Lung (tissue), 11 donors: ENCODE measurements at regions not wholly inside any gene's neighbourhood (a gene's known extent, or its start where the extent isn't known, plus 50 kb on each side); places are given as distances from the start of the nearest gene placed in this dataset.

ENCODE experiments used
- ATAC-seq: fragments of 200-7000 bp; cut with Tn5 transposase; one replicate; pipeline ENCODE4 v1.9.1; 2020; ENCODE audit warnings: moderate number of reproducible peaks; ENCODE audit not compliant: insufficient read depth, low FRiP score
- DNase-seq, 3 donors: peaks; one replicate each; pipeline ENCODE4 v3.0.0-alpha.2; 2013 to 2017
- H3K27ac ChIP-seq, 2 donors: one replicate each; pipeline ENCODE4 v1.5.1; 2013; ENCODE audit warnings: mild to moderate bottlenecking in 2 of 2, moderate library complexity in 2 of 2, control low read depth in 1 of 2, inconsistent platforms in 1 of 2, low read depth in 1 of 2, low read length in 1 of 2
- H3K27me3 ChIP-seq, 3 donors: one replicate each; pipeline ENCODE4 v1.5.1; 2013; ENCODE audit warnings: low read length in 2 of 3; ENCODE audit not compliant: control insufficient read depth in 3 of 3, insufficient read depth in 3 of 3
- H3K36me3 ChIP-seq, 4 donors: one replicate each; pipeline ENCODE4 v1.5.1; 2013; ENCODE audit warnings: low read length in 4 of 4, mild to moderate bottlenecking in 1 of 4, moderate library complexity in 1 of 4; ENCODE audit not compliant: control insufficient read depth in 4 of 4, insufficient read depth in 4 of 4
- H3K4me1 ChIP-seq, 5 donors: one replicate each; pipeline ENCODE4 v1.5.1; 2013; ENCODE audit warnings: low read length in 5 of 5, mild to moderate bottlenecking in 2 of 5, moderate library complexity in 1 of 5; ENCODE audit not compliant: control insufficient read depth in 5 of 5, insufficient read depth in 5 of 5
- H3K4me3 ChIP-seq: one replicate; pipeline ENCODE4 v1.5.1; 2013; ENCODE audit warnings: mild to moderate bottlenecking, control low read depth, moderate library complexity
- H3K9ac ChIP-seq, 2 donors: one replicate each; pipeline ENCODE4 v1.5.1; 2013; ENCODE audit warnings: low read length in 2 of 2, control low read depth in 1 of 2; ENCODE audit not compliant: insufficient read depth in 1 of 2
- H3K9me3 ChIP-seq, 4 donors: one replicate each; pipeline ENCODE4 v1.5.1; 2013; ENCODE audit warnings: low read length in 3 of 4, mild to moderate bottlenecking in 1 of 4, moderate library complexity in 1 of 4; ENCODE audit not compliant: control insufficient read depth in 4 of 4, insufficient read depth in 3 of 4
- CTCF ChIP-seq: IDR thresholded peaks from 2 replicates; pipeline ENCODE4 v1.5.1; 2012; ENCODE audit warnings: mild to moderate bottlenecking; ENCODE audit errors: control extremely low read depth, extremely low read depth
- WGBS, 2 donors: extraction: QIAGEN DNeasy Blood & Tissue Kit; methylation state at CpG; one replicate each; pipeline ENCODE4 v1.1.7; 2013; 5-methylcytosine and 5-hydroxymethylcytosine counted together
- donor health status: control.
- donor health status: control.
- donor health status: Bipolar disorder and iron deficiency.
- donor health status: healthy.
- donor health status: DM: yes; HTN: yes; CAD: no.

- Histone ChIP-seq H3K27ac (no peak overlapping the region), H3K4me3 (no peak overlapping the region), H3K27me3 (no peaks in the 10 kb centered on the region), H3K9ac (no peak overlapping the region), H3K4me1 (no peaks in the 10 kb centered on the region), H3K36me3 (no peaks in the 10 kb centered on the region), H3K9me3 (peaks cover 0 to 8% (median 2%) of the 10 kb centered on the region in 4 donors)
- WGBS, 2 donors, result 74 to 76% methylated on average over 1 of the region's 1 CpG
- no peak for DNase-seq
- TF ChIP-seq CTCF, result no peak
- no peak for ATAC-seq
Observed at GRCh38 chr3:110968076-110968475, 103.5 kb upstream of the NECTIN3 start.

- Histone ChIP-seq H3K9ac (no peak overlapping the region), H3K27ac (no peak overlapping the region), H3K36me3 (no peaks in the 10 kb centered on the region), H3K27me3 (no peaks in the 10 kb centered on the region), H3K4me3 (no peak overlapping the region), H3K4me1 (no peaks in the 10 kb centered on the region), H3K9me3 (peaks cover 0 to 8% (median 1%) of the 10 kb centered on the region in 4 donors)
- ATAC-seq (no peak), DNase-seq (no peak)
- no peak for TF ChIP-seq CTCF
- whole genome bisulfite sequencing, 2 donors, result 93% methylated on average over 19 of the region's 19 CpGs
Observed at GRCh38 chr3:110969229-110970211, 102.1 kb upstream of the NECTIN3 start.

- H3K4me3 ChIP-seq, result no peak overlapping the region
- WGBS, 2 donors, result 91% methylated on average over 9 of the region's 9 CpGs
- DNase-seq, result no peak
- no peak for ATAC-seq
- H3K27ac ChIP-seq, result no peak overlapping the region
- H3K36me3 ChIP-seq, result no peaks in the 10 kb centered on the region
- no peak overlapping the region for H3K9ac ChIP-seq
- peaks cover 0 to 8% (median 0%) of the 10 kb centered on the region in 4 donors for H3K9me3 ChIP-seq
- no peaks in the 10 kb centered on the region for H3K27me3 ChIP-seq
- no peak for TF ChIP-seq CTCF
- H3K4me1 ChIP-seq, result no peaks in the 10 kb centered on the region
Observed at GRCh38 chr3:110971010-110971601, 100.5 kb upstream of the NECTIN3 start.
